WERI-Rb-1 (cell line): ENCODE measurements at regions not wholly inside any gene's neighbourhood (a gene's known extent, or its start where the extent isn't known, plus 50 kb on each side); places are given as distances from the start of the nearest gene placed in this dataset.

Source experiments
- DNase-seq: peaks from one replicate; pipeline ENCODE4 v3.0.0-alpha.2; 2020
- H3K27ac ChIP-seq: fragments of 250-450 bp; sonication (Bioruptor Pico); 2 replicates; pipeline ENCODE4 v1.5.1; 2020; ENCODE audit warnings: mild to moderate bottlenecking, moderate library complexity
- H3K27me3 ChIP-seq: fragments of 250-450 bp; sonication (Bioruptor Pico); 2 replicates; pipeline ENCODE4 v1.5.1; 2021; ENCODE audit warnings: mild to moderate bottlenecking, low read depth, moderate library complexity; ENCODE audit not compliant: insufficient read depth, severe bottlenecking
- H3K36me3 ChIP-seq: fragments of 250-450 bp; sonication (Bioruptor Pico); 2 replicates; pipeline ENCODE4 v1.5.1; 2020; ENCODE audit warnings: mild to moderate bottlenecking, moderate library complexity
- H3K4me3 ChIP-seq: 2 replicates; pipeline ENCODE4 v1.5.1; 2011; ENCODE audit warnings: low read depth, mild to moderate bottlenecking, control low read depth, low read length
- H3K9me3 ChIP-seq: fragments of 250-450 bp; sonication (Bioruptor Pico); 2 replicates; pipeline ENCODE4 v1.5.1; 2021; ENCODE audit warnings: mild to moderate bottlenecking, moderate library complexity; ENCODE audit not compliant: severe bottlenecking
- CTCF ChIP-seq: IDR thresholded peaks from 2 replicates; pipeline ENCODE4 v1.5.1; 2011; ENCODE audit warnings: low read depth, mild to moderate bottlenecking, control low read depth, inconsistent platforms, low read length

- Histone ChIP-seq H3K36me3 (no peaks in the 10 kb centered on the region), H3K27ac (no peak overlapping the region), H3K4me3 (no peak overlapping the region), H3K27me3 (no peaks in the 10 kb centered on the region), H3K9me3 (no peaks in the 10 kb centered on the region)
- no peak for DNase-seq
- no peak for TF ChIP-seq CTCF
Observed at GRCh38 chr12:68428211-68428610, 96.0 kb upstream of the MDM1 start.

- no peaks in the 10 kb centered on the region for H3K9me3 ChIP-seq
- H3K4me3 ChIP-seq = no peak overlapping the region
- no peak for TF ChIP-seq CTCF
- H3K36me3 ChIP-seq = no peaks in the 10 kb centered on the region
- no peaks in the 10 kb centered on the region for H3K27me3 ChIP-seq
- H3K27ac ChIP-seq = no peak overlapping the region
- DNase-seq = no peak
Observed at GRCh38 chr12:68428724-68429501, 96.8 kb upstream of the MDM1 start.

- Histone ChIP-seq H3K27me3 (no peaks in the 10 kb centered on the region), H3K36me3 (no peaks in the 10 kb centered on the region), H3K4me3 (no peak overlapping the region), H3K27ac (no peak overlapping the region), H3K9me3 (no peaks in the 10 kb centered on the region)
- DNase-seq = no peak
- TF ChIP-seq CTCF = no peak
Observed at GRCh38 chr12:68429696-68430095, 97.5 kb upstream of the MDM1 start.

- no peaks in the 10 kb centered on the region for H3K36me3 ChIP-seq
- no peak for DNase-seq
- H3K4me3 ChIP-seq = no peak overlapping the region
- no peak overlapping the region for H3K27ac ChIP-seq
- TF ChIP-seq CTCF = no peak
- no peaks in the 10 kb centered on the region for H3K27me3 ChIP-seq
- no peaks in the 10 kb centered on the region for H3K9me3 ChIP-seq
Observed at GRCh38 chr12:68431786-68432185, 99.6 kb upstream of the MDM1 start.

GRCh38 chr12:68432622-68433021, 100.5 kb upstream of the MDM1 start:
- no peak for DNase-seq
- H3K27ac ChIP-seq = no peak overlapping the region
- TF ChIP-seq CTCF = no peak

More at GRCh38 chr12:68432622-68433021, 100.5 kb upstream of the MDM1 start:
- H3K27me3 ChIP-seq = no peaks in the 10 kb centered on the region
- H3K9me3 ChIP-seq = no peaks in the 10 kb centered on the region
- no peak overlapping the region for H3K4me3 ChIP-seq
- no peaks in the 10 kb centered on the region for H3K36me3 ChIP-seq
